KMS-11 (cell line): ENCODE measurements at regions not wholly inside any gene's neighbourhood (a gene's known extent, or its start where the extent isn't known, plus 50 kb on each side); places are given as distances from the start of the nearest gene placed in this dataset.

Experiments
- H2AFZ ChIP-seq: fragments of 200-600 bp; sonication (generic); 2 replicates; pipeline ENCODE4 v1.6.1; 2016; ENCODE audit warnings: antibody characterized with exemption, mixed run types, low read depth
- H3K27ac ChIP-seq: fragments of 200-600 bp; sonication (generic); 2 replicates; pipeline ENCODE4 v1.6.1; 2016; ENCODE audit warnings: mild to moderate bottlenecking, mixed run types
- H3K27me3 ChIP-seq: fragments of 200-600 bp; sonication (generic); 2 replicates; pipeline ENCODE4 v1.6.1; 2017; ENCODE audit warnings: mild to moderate bottlenecking, low read depth, mixed run types, moderate library complexity; ENCODE audit not compliant: insufficient read depth
- H3K36me3 ChIP-seq: fragments of 200-600 bp; sonication (generic); 2 replicates; pipeline ENCODE4 v1.6.1; 2017; ENCODE audit warnings: mild to moderate bottlenecking, mixed run types; ENCODE audit not compliant: insufficient read depth
- H3K4me1 ChIP-seq: fragments of 200-600 bp; sonication (generic); 2 replicates; pipeline ENCODE4 v1.6.1; 2016; ENCODE audit warnings: mild to moderate bottlenecking, low read depth, mixed run types; ENCODE audit not compliant: poor library complexity, severe bottlenecking
- H3K4me2 ChIP-seq: fragments of 200-600 bp; sonication (generic); 2 replicates; pipeline ENCODE4 v1.7.0; 2016; ENCODE audit warnings: mild to moderate bottlenecking, mixed run types
- H3K4me3 ChIP-seq: fragments of 200-600 bp; sonication (generic); IDR thresholded peaks from 2 replicates; pipeline ENCODE4 v1.6.1; 2017; ENCODE audit warnings: low read depth, low read length, mixed read lengths; ENCODE audit not compliant: insufficient read depth
- H3K79me2 ChIP-seq: fragments of 200-600 bp; sonication (generic); 2 replicates; pipeline ENCODE4 v1.6.1; 2016; ENCODE audit warnings: low read depth, mixed run types; ENCODE audit not compliant: insufficient read depth
- H3K9ac ChIP-seq: fragments of 200-600 bp; sonication (generic); 2 replicates; pipeline ENCODE4 v1.6.1; 2016; ENCODE audit warnings: mild to moderate bottlenecking, mixed run types
- H4K20me1 ChIP-seq: fragments of 200-600 bp; sonication (generic); 2 replicates; pipeline ENCODE4 v1.6.1; 2016; ENCODE audit warnings: mild to moderate bottlenecking, mixed run types; ENCODE audit not compliant: insufficient read depth
- TF ChIP-seq, protein P1 (sequence below): fragments of 200-600 bp; sonication (generic); conservative IDR thresholded peaks from 2 replicates; pipeline ENCODE4 v1.6.1; 2017; ENCODE audit warnings: low read depth, mild to moderate bottlenecking, antibody characterized with exemption, low read length, moderate library complexity, mixed read lengths

DNA sequence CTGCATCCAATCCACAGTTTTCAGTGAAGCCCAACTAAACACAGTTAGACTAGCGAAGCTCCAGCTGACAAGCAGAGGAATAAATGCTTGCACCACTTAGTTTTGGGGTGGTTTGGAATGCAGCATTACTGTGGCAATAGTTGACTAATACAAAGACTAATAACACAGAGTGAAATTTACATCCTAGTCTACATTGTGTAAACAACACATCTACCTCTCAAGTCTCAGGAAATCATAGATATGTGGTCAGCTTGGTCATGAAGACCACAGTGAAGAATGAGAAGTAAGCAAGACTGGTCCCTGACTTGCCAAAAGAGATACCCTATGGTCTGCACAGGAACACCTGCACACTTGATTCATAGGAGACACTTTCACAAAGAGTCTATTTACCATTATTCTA lies 155.1 kb upstream of the TANK start:
- H3K4me2 ChIP-seq = no peak overlapping the region
- H3K9ac ChIP-seq = no peak overlapping the region
- TF ChIP-seq, protein P1, sequence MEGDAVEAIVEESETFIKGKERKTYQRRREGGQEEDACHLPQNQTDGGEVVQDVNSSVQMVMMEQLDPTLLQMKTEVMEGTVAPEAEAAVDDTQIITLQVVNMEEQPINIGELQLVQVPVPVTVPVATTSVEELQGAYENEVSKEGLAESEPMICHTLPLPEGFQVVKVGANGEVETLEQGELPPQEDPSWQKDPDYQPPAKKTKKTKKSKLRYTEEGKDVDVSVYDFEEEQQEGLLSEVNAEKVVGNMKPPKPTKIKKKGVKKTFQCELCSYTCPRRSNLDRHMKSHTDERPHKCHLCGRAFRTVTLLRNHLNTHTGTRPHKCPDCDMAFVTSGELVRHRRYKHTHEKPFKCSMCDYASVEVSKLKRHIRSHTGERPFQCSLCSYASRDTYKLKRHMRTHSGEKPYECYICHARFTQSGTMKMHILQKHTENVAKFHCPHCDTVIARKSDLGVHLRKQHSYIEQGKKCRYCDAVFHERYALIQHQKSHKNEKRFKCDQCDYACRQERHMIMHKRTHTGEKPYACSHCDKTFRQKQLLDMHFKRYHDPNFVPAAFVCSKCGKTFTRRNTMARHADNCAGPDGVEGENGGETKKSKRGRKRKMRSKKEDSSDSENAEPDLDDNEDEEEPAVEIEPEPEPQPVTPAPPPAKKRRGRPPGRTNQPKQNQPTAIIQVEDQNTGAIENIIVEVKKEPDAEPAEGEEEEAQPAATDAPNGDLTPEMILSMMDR = no peak
- peaks cover 5% of the 10 kb centered on the region for H3K4me1 ChIP-seq
- H4K20me1 ChIP-seq = no peaks in the 10 kb centered on the region
- H3K79me2 ChIP-seq = no peaks in the 10 kb centered on the region
- H3K36me3 ChIP-seq = no peaks in the 10 kb centered on the region
- no peak overlapping the region for H3K4me3 ChIP-seq
- no peak overlapping the region for H2AFZ ChIP-seq
- no peaks in the 10 kb centered on the region for H3K27me3 ChIP-seq
- H3K27ac ChIP-seq = no peak overlapping the region

GRCh38 chr2:161008311-161008710 lies 151.9 kb upstream of the TANK start:
- H3K27me3 ChIP-seq = no peaks in the 10 kb centered on the region
- H3K4me1 ChIP-seq = peaks cover 5% of the 10 kb centered on the region
- H3K4me2 ChIP-seq = no peak overlapping the region
- no peak overlapping the region for H2AFZ ChIP-seq
- no peak overlapping the region for H3K9ac ChIP-seq
- no peaks in the 10 kb centered on the region for H3K36me3 ChIP-seq
- H4K20me1 ChIP-seq = no peaks in the 10 kb centered on the region
- H3K27ac ChIP-seq = no peak overlapping the region
- H3K4me3 ChIP-seq = no peak overlapping the region
- no peaks in the 10 kb centered on the region for H3K79me2 ChIP-seq
- TF ChIP-seq, protein P1 = no peak

GRCh38 chr2:161010503-161011015 lies 149.7 kb upstream of the TANK start:
- H2AFZ ChIP-seq = no peak overlapping the region
- no peaks in the 10 kb centered on the region for H4K20me1 ChIP-seq
- H3K4me2 ChIP-seq = no peak overlapping the region
- TF ChIP-seq, protein P1 = no peak
- no peaks in the 10 kb centered on the region for H3K27me3 ChIP-seq
- no peak overlapping the region for H3K9ac ChIP-seq
- H3K4me3 ChIP-seq = no peak overlapping the region
- H3K36me3 ChIP-seq = no peaks in the 10 kb centered on the region
- no peaks in the 10 kb centered on the region for H3K4me1 ChIP-seq
- no peak overlapping the region for H3K27ac ChIP-seq
- no peaks in the 10 kb centered on the region for H3K79me2 ChIP-seq

DNA sequence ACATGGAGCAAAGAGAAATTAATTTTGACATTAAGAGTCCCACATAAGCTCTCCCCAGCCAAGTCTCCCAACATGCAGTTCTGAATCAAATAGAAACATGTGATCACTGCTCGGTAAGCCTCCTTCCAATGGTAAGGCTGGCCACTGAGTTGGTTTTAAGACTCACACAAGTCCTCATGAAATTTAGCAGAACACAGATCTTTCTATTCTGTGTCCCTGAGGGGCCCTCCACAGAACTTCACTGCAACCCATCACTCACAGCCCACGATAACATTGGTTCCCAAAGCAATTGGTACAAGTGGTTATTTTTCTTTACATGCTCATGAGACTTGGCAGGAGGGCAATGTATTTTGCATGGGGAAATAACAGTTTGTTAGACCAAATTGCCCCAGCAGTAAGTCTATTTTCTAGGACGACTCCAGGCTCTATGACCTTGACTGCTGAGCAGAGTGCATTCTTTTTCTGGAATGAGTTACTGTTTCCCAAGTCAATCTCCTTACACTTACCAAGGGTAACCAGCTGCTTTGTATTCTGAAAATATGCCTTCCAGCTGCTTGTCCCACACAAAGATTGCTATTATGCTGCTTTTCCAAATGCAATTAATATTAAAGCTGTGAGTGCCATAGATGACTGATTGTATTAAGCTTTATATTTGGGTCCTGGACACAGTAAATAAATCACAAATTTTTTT lies 142.3 kb upstream of the TANK start:
- H3K4me2 ChIP-seq = no peak overlapping the region
- H3K4me3 ChIP-seq = no peak overlapping the region
- H3K27me3 ChIP-seq = no peaks in the 10 kb centered on the region
- H3K36me3 ChIP-seq = no peaks in the 10 kb centered on the region
- H2AFZ ChIP-seq = no peak overlapping the region
- no peak overlapping the region for H3K27ac ChIP-seq
- no peaks in the 10 kb centered on the region for H3K79me2 ChIP-seq
- H3K4me1 ChIP-seq = no peaks in the 10 kb centered on the region
- H3K9ac ChIP-seq = no peak overlapping the region
- H4K20me1 ChIP-seq = no peaks in the 10 kb centered on the region
- TF ChIP-seq, protein P1 = no peak
